Psoas muscle (tissue), 7 donors: ENCODE measurements at regions not wholly inside any gene's neighbourhood (a gene's known extent, or its start where the extent isn't known, plus 50 kb on each side); places are given as distances from the start of the nearest gene placed in this dataset.

Experiments
- ATAC-seq, 4 donors: fragments of 200-7000 bp; cut with Tn5 transposase; one replicate each; pipeline ENCODE4 v1.9.1; 2020; ENCODE audit warnings: moderate library complexity in 3 of 4, mild to moderate bottlenecking in 2 of 4
- DNase-seq, 2 donors: peaks; one replicate each; pipeline ENCODE4 v3.0.0-alpha.2; 2020
- H3K27ac ChIP-seq: fragments of 200-600 bp; one replicate; pipeline ENCODE4 v1.8.0; 2022
- H3K27me3 ChIP-seq, 3 donors: fragments of 200-600 bp in 1 of 3; one replicate each; pipeline versions ENCODE4 v1.6.1 to v1.8.0; 2013 to 2022; ENCODE audit warnings: low read length in 2 of 3, mild to moderate bottlenecking in 2 of 3, moderate library complexity in 1 of 3; ENCODE audit not compliant: insufficient read depth in 3 of 3
- H3K36me3 ChIP-seq, 2 donors: fragments of 200-600 bp in 1 of 2; one replicate each; pipeline versions ENCODE4 v1.6.1 to v1.8.0; 2013 to 2022; ENCODE audit warnings: low read depth in 1 of 2, mild to moderate bottlenecking in 1 of 2, moderate library complexity in 1 of 2; ENCODE audit not compliant: insufficient read depth in 1 of 2
- H3K4me1 ChIP-seq: fragments of 200-600 bp; one replicate; pipeline ENCODE4 v1.8.0; 2022
- H3K4me3 ChIP-seq: fragments of 200-600 bp; one replicate; pipeline ENCODE4 v1.8.0; 2022; ENCODE audit warnings: mild to moderate bottlenecking
- H3K9me3 ChIP-seq: fragments of 200-600 bp; one replicate; pipeline ENCODE4 v1.8.0; 2022
- CTCF ChIP-seq: fragments of 200-600 bp; IDR thresholded peaks from one replicate; pipeline ENCODE4 v1.8.0; 2022; ENCODE audit warnings: antibody characterized with exemption
- WGBS, 3 donors: extraction: QIAGEN DNeasy Blood & Tissue Kit; methylation state at CpG; one replicate each; pipeline versions ENCODE4 v1.1.6 to v1.1.7; 2013; 5-methylcytosine and 5-hydroxymethylcytosine counted together
- intact Hi-C, 2 donors: fragments of 100-400 bp; cut with DNase I; formaldehyde crosslinking; loops; one replicate each; pipeline versions ENCODE4 v1.11.0 to v1.14.2; 2022
- donor health status: healthy with polysubstance abuse.
- donor health status: DM: no; HTN: no; CAD: no; lungs with moderate emphysema.
- donor health status: Bipolar disorder and iron deficiency.
- donor health status: healthy.
- donor health status: DM: yes; HTN: yes; CAD: no.
- donor health status: DM: no; HTN: no; CAD: no.
- donor health status: DM: yes; HTN: yes; CAD: no.

- ATAC-seq (no peak), DNase-seq (no peak)
- whole genome bisulfite sequencing, 3 donors = 93 to 97% (median 94%) methylated on average over 3 of the region's 3 CpGs
- intact Hi-C loops = no loop called here
- TF ChIP-seq CTCF = no peak
- no peaks in the 10 kb centered on the region for H3K4me1 ChIP-seq
- no peaks in the 10 kb centered on the region for H3K27me3 ChIP-seq
- H3K9me3 ChIP-seq = no peaks in the 10 kb centered on the region
- H3K27ac ChIP-seq = no peak overlapping the region
- no peaks in the 10 kb centered on the region for H3K36me3 ChIP-seq
- H3K4me3 ChIP-seq = no peak overlapping the region
Observed at GRCh38 chr2:118589721-118590120, 257.7 kb downstream of the EN1 start.

GRCh38 chr2:118588850-118589249 is 258.6 kb downstream of the EN1 start:
- H3K27ac ChIP-seq = no peak overlapping the region
- no peaks in the 10 kb centered on the region for H3K4me1 ChIP-seq
- WGBS, 3 donors = 70 to 81% (median 79%) methylated on average over 6 of the region's 6 CpGs
- DNase-seq (no peak), ATAC-seq (no peak)
- no peak overlapping the region for H3K4me3 ChIP-seq
- no peaks in the 10 kb centered on the region for H3K9me3 ChIP-seq
- TF ChIP-seq CTCF = no peak
- H3K27me3 ChIP-seq = no peaks in the 10 kb centered on the region
- no peaks in the 10 kb centered on the region for H3K36me3 ChIP-seq
- intact Hi-C loops = no loop called here

GRCh38 chr2:118586312-118586711 is 261.1 kb downstream of the EN1 start:
- Histone ChIP-seq H3K4me3 (no peak overlapping the region), H3K27me3 (no peaks in the 10 kb centered on the region), H3K4me1 (no peaks in the 10 kb centered on the region), H3K27ac (no peak overlapping the region), H3K9me3 (no peaks in the 10 kb centered on the region), H3K36me3 (no peaks in the 10 kb centered on the region)
- ATAC-seq = no peak
- 73 to 83% (median 83%) methylated on average over 1 of the region's 1 CpG for WGBS, 3 donors
- TF ChIP-seq CTCF = no peak
- intact Hi-C loops = no loop called here
- DNase-seq = no peak

GRCh38 chr2:118584877-118585276 is 262.6 kb downstream of the EN1 start:
- Histone ChIP-seq H3K4me3 (no peak overlapping the region), H3K4me1 (no peaks in the 10 kb centered on the region), H3K36me3 (no peaks in the 10 kb centered on the region), H3K27ac (no peak overlapping the region), H3K9me3 (no peaks in the 10 kb centered on the region), H3K27me3 (no peaks in the 10 kb centered on the region)
- ATAC-seq = no peak
- no peak for TF ChIP-seq CTCF
- DNase-seq = no peak
- intact Hi-C loops = no loop called here
- WGBS, 3 donors = 60 to 65% (median 62%) methylated on average over 6 of the region's 6 CpGs

GRCh38 chr2:118584062-118584749 is 263.2 kb downstream of the EN1 start:
- DNase-seq (no peak), ATAC-seq (no peak)
- Histone ChIP-seq H3K4me3 (no peak overlapping the region), H3K9me3 (no peaks in the 10 kb centered on the region), H3K27ac (no peak overlapping the region), H3K27me3 (no peaks in the 10 kb centered on the region), H3K36me3 (no peaks in the 10 kb centered on the region), H3K4me1 (no peaks in the 10 kb centered on the region)
- no peak for TF ChIP-seq CTCF
- intact Hi-C loops = no loop called here
- 48 to 61% (median 56%) methylated on average over 4 of the region's 4 CpGs for WGBS, 3 donors
